ENCODE measurements at regions not wholly inside any gene's neighbourhood (a gene's known extent, or its start where the extent isn't known, plus 50 kb on each side); places are given as distances from the start of the nearest gene placed in this dataset.

GRCh38 chr2:144695657-144696056, 175.7 kb upstream of the ZEB2 start:
- no peaks in the 10 kb centered on the region for H3K36me3 ChIP-seq (ENCODE audit: control insufficient read depth, insufficient read depth, low read length)

GRCh38 chr2:144694456-144694855, 174.5 kb upstream of the ZEB2 start:
- Histone ChIP-seq H3K4me1 (ENCODE audit: control insufficient read depth, insufficient read depth, low read length) (no peaks in the 10 kb centered on the region), H3K9me3 (ENCODE audit: control insufficient read depth, insufficient read depth, low read length) (no peaks in the 10 kb centered on the region), H3K36me3 (ENCODE audit: control insufficient read depth, insufficient read depth, low read length) (no peaks in the 10 kb centered on the region), H3K27me3 (ENCODE audit: control insufficient read depth, insufficient read depth, low read length) (no peaks in the 10 kb centered on the region), H3K27ac (ENCODE audit: low read depth, low read length) (no peak overlapping the region), H3K4me3 (ENCODE audit: low read depth, low read length) (no peak overlapping the region)
- no peak for DNase-seq (ENCODE audit: low read depth in 4 of 6, low spot score in 6 of 6)
- WGBS (ENCODE audit: insufficient coverage) = no CpG with 5 or more reads among the region's 1 CpG

More at GRCh38 chr2:144695657-144696056, 175.7 kb upstream of the ZEB2 start:
- no peak for DNase-seq (ENCODE audit: low read depth in 4 of 6, low spot score in 6 of 6)
- Histone ChIP-seq H3K27me3 (ENCODE audit: control insufficient read depth, insufficient read depth, low read length) (no peaks in the 10 kb centered on the region), H3K9me3 (ENCODE audit: control insufficient read depth, insufficient read depth, low read length) (no peaks in the 10 kb centered on the region), H3K4me1 (ENCODE audit: control insufficient read depth, insufficient read depth, low read length) (no peaks in the 10 kb centered on the region), H3K27ac (ENCODE audit: low read depth, low read length) (no peak overlapping the region), H3K4me3 (ENCODE audit: low read depth, low read length) (no peak overlapping the region)
- WGBS (ENCODE audit: insufficient coverage) = no CpG with 5 or more reads among the region's 1 CpG

- Histone ChIP-seq H3K4me3 (ENCODE audit: low read depth, low read length) (no peak overlapping the region), H3K4me1 (ENCODE audit: control insufficient read depth, insufficient read depth, low read length) (no peaks in the 10 kb centered on the region), H3K27ac (ENCODE audit: low read depth, low read length) (no peak overlapping the region), H3K36me3 (ENCODE audit: control insufficient read depth, insufficient read depth, low read length) (no peaks in the 10 kb centered on the region), H3K9me3 (ENCODE audit: control insufficient read depth, insufficient read depth, low read length) (no peaks in the 10 kb centered on the region), H3K27me3 (ENCODE audit: control insufficient read depth, insufficient read depth, low read length) (no peaks in the 10 kb centered on the region)
- 100% methylated on average over 1 of the region's 3 CpGs for WGBS (ENCODE audit: insufficient coverage)
- DNase-seq (ENCODE audit: low read depth in 4 of 6, low spot score in 6 of 6) = no peak
Measured at GRCh38 chr2:144693179-144693578, 173.3 kb upstream of the ZEB2 start.

GRCh38 chr2:144692661-144693060, 172.7 kb upstream of the ZEB2 start:
- DNase-seq (ENCODE audit: low read depth in 4 of 6, low spot score in 6 of 6) = no peak
- Histone ChIP-seq H3K9me3 (ENCODE audit: control insufficient read depth, insufficient read depth, low read length) (no peaks in the 10 kb centered on the region), H3K4me1 (ENCODE audit: control insufficient read depth, insufficient read depth, low read length) (no peaks in the 10 kb centered on the region), H3K27me3 (ENCODE audit: control insufficient read depth, insufficient read depth, low read length) (no peaks in the 10 kb centered on the region), H3K27ac (ENCODE audit: low read depth, low read length) (no peak overlapping the region), H3K4me3 (ENCODE audit: low read depth, low read length) (no peak overlapping the region), H3K36me3 (ENCODE audit: control insufficient read depth, insufficient read depth, low read length) (no peaks in the 10 kb centered on the region)
- WGBS (ENCODE audit: insufficient coverage) = no CpG with 5 or more reads among the region's 5 CpGs

- H3K36me3 ChIP-seq (ENCODE audit: control insufficient read depth, insufficient read depth, low read length) = no peaks in the 10 kb centered on the region
- DNase-seq (ENCODE audit: low read depth in 4 of 6, low spot score in 6 of 6) = no peak
- H3K4me3 ChIP-seq (ENCODE audit: low read depth, low read length) = no peak overlapping the region
- no peak overlapping the region for H3K27ac ChIP-seq (ENCODE audit: low read depth, low read length)
- no peaks in the 10 kb centered on the region for H3K4me1 ChIP-seq (ENCODE audit: control insufficient read depth, insufficient read depth, low read length)
- H3K27me3 ChIP-seq (ENCODE audit: control insufficient read depth, insufficient read depth, low read length) = no peaks in the 10 kb centered on the region
- 90% methylated on average over 2 of the region's 2 CpGs for WGBS (ENCODE audit: insufficient coverage)
- H3K9me3 ChIP-seq (ENCODE audit: control insufficient read depth, insufficient read depth, low read length) = no peaks in the 10 kb centered on the region
Measured at GRCh38 chr2:144690771-144691170, 170.9 kb upstream of the ZEB2 start.

GRCh38 chr2:144686518-144687215, 166.7 kb upstream of the ZEB2 start:
- Histone ChIP-seq H3K27me3 (ENCODE audit: control insufficient read depth, insufficient read depth, low read length) (no peaks in the 10 kb centered on the region), H3K4me3 (ENCODE audit: low read depth, low read length) (no peak overlapping the region), H3K9me3 (ENCODE audit: control insufficient read depth, insufficient read depth, low read length) (no peaks in the 10 kb centered on the region), H3K27ac (ENCODE audit: low read depth, low read length) (no peak overlapping the region), H3K4me1 (ENCODE audit: control insufficient read depth, insufficient read depth, low read length) (no peaks in the 10 kb centered on the region), H3K36me3 (ENCODE audit: control insufficient read depth, insufficient read depth, low read length) (no peaks in the 10 kb centered on the region)
- no peak for DNase-seq (ENCODE audit: low read depth in 4 of 6, low spot score in 6 of 6)
- 86% methylated on average over 1 of the region's 2 CpGs for WGBS (ENCODE audit: insufficient coverage)

- Histone ChIP-seq H3K4me1 (ENCODE audit: control insufficient read depth, insufficient read depth, low read length) (no peaks in the 10 kb centered on the region), H3K36me3 (ENCODE audit: control insufficient read depth, insufficient read depth, low read length) (no peaks in the 10 kb centered on the region), H3K9me3 (ENCODE audit: control insufficient read depth, insufficient read depth, low read length) (no peaks in the 10 kb centered on the region), H3K27me3 (ENCODE audit: control insufficient read depth, insufficient read depth, low read length) (no peaks in the 10 kb centered on the region), H3K4me3 (ENCODE audit: low read depth, low read length) (no peak overlapping the region), H3K27ac (ENCODE audit: low read depth, low read length) (no peak overlapping the region)
- WGBS (ENCODE audit: insufficient coverage) = 83% methylated on average over 1 of the region's 3 CpGs
- no peak for DNase-seq (ENCODE audit: low read depth in 4 of 6, low spot score in 6 of 6)
Measured at GRCh38 chr2:144683966-144684365, 164.0 kb upstream of the ZEB2 start.

- Histone ChIP-seq H3K27ac (ENCODE audit: low read depth, low read length) (no peak overlapping the region), H3K9me3 (ENCODE audit: control insufficient read depth, insufficient read depth, low read length) (no peaks in the 10 kb centered on the region), H3K27me3 (ENCODE audit: control insufficient read depth, insufficient read depth, low read length) (no peaks in the 10 kb centered on the region), H3K4me1 (ENCODE audit: control insufficient read depth, insufficient read depth, low read length) (no peaks in the 10 kb centered on the region), H3K36me3 (ENCODE audit: control insufficient read depth, insufficient read depth, low read length) (no peaks in the 10 kb centered on the region), H3K4me3 (ENCODE audit: low read depth, low read length) (no peak overlapping the region)
- DNase-seq (ENCODE audit: low read depth in 4 of 6, low spot score in 6 of 6) = no peak
- WGBS (ENCODE audit: insufficient coverage) = no CpG with 5 or more reads among the region's 6 CpGs
Measured at GRCh38 chr2:144683107-144683753, 163.3 kb upstream of the ZEB2 start.

GRCh38 chr2:144682248-144682647, 162.3 kb upstream of the ZEB2 start:
- no peak for DNase-seq (ENCODE audit: low read depth in 4 of 6, low spot score in 6 of 6)
- H3K27ac ChIP-seq (ENCODE audit: low read depth, low read length) = no peak overlapping the region
- H3K36me3 ChIP-seq (ENCODE audit: control insufficient read depth, insufficient read depth, low read length) = no peaks in the 10 kb centered on the region
- H3K27me3 ChIP-seq (ENCODE audit: control insufficient read depth, insufficient read depth, low read length) = no peaks in the 10 kb centered on the region
- no peaks in the 10 kb centered on the region for H3K9me3 ChIP-seq (ENCODE audit: control insufficient read depth, insufficient read depth, low read length)
- WGBS (ENCODE audit: insufficient coverage) = 89% methylated on average over 2 of the region's 4 CpGs
- H3K4me3 ChIP-seq (ENCODE audit: low read depth, low read length) = no peak overlapping the region
- no peaks in the 10 kb centered on the region for H3K4me1 ChIP-seq (ENCODE audit: control insufficient read depth, insufficient read depth, low read length)

- H3K4me1 ChIP-seq (ENCODE audit: control insufficient read depth, insufficient read depth, low read length) = no peaks in the 10 kb centered on the region
- no peaks in the 10 kb centered on the region for H3K27me3 ChIP-seq (ENCODE audit: control insufficient read depth, insufficient read depth, low read length)
- no peaks in the 10 kb centered on the region for H3K9me3 ChIP-seq (ENCODE audit: control insufficient read depth, insufficient read depth, low read length)
- no peak overlapping the region for H3K4me3 ChIP-seq (ENCODE audit: low read depth, low read length)
- H3K36me3 ChIP-seq (ENCODE audit: control insufficient read depth, insufficient read depth, low read length) = no peaks in the 10 kb centered on the region
- H3K27ac ChIP-seq (ENCODE audit: low read depth, low read length) = no peak overlapping the region
- DNase-seq (ENCODE audit: low read depth in 4 of 6, low spot score in 6 of 6) = no peak
Measured at GRCh38 chr2:144681389-144681788, 161.5 kb upstream of the ZEB2 start.
